ENCODE measurements at regions not wholly inside any gene's neighbourhood (a gene's known extent, or its start where the extent isn't known, plus 50 kb on each side); places are given as distances from the start of the nearest gene placed in this dataset.

DNA sequence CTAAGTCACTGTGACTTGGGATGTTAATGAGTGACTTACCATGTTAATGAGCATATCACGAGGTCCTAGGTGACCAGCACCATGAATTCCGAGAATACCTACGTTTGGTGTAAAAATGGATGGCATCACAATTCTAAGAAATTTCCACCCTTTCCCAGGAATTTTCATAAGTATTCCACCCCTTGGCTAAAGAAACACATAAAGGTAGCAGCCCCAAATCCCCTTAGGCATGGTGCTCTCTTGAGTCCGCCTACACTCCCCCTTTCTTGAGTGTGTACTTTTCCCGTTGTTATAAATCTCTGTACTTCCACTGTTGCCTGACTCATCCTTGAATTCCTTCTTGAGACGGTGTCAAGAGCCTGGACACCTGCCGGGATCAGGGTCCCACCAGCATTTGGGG is 504.0 kb upstream of the RBFOX1 start:
- H4K20me1 ChIP-seq (ENCODE audit: insufficient read depth, low read depth, low read length), result no peaks in the 10 kb centered on the region
- H3K27ac ChIP-seq (ENCODE audit: low read length), result no peak overlapping the region
- DNase-seq, result no peak
- H3K4me1 ChIP-seq (ENCODE audit: low read length), result no peaks in the 10 kb centered on the region
- H3K4me3 ChIP-seq (ENCODE audit: low read length), result no peak overlapping the region
- H3K9ac ChIP-seq (ENCODE audit: low read length), result no peak overlapping the region
- no peak overlapping the region for H2AFZ ChIP-seq (ENCODE audit: low read length)
- H3K4me2 ChIP-seq (ENCODE audit: low read depth, low read length, poor library complexity, severe bottlenecking), result no peak overlapping the region
- no peaks in the 10 kb centered on the region for H3K9me2 ChIP-seq (replicated peaks; ENCODE audit: insufficient read depth, low read length)
- no peaks in the 10 kb centered on the region for H3K79me2 ChIP-seq (ENCODE audit: low read length)
- peaks cover 6% of the 10 kb centered on the region for H3K9me3 ChIP-seq (ENCODE audit: low read length)
- H3K27me3 ChIP-seq (ENCODE audit: low read length), result no peaks in the 10 kb centered on the region
- no peaks in the 10 kb centered on the region for H3K36me3 ChIP-seq (ENCODE audit: insufficient read depth, low read length)

DNA sequence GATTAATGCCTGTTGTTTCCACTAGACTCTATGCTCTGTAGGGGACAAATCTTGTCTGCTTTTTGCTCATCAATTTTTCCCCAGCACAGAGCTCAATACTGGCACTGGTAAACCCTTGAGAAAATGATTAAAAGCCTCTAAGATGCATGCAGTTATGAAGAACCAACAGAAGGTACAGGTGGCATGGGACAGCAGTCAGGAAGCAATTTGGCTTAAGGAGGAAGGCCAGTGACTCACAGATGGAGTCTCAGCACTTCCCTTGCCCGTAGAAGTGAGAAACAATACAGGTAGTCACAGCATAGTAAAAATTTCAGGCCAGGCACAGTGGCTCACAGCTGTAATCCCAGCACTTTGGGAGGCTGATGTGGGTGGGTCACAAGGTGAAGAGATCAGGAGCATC is 504.7 kb upstream of the RBFOX1 start:
- H3K36me3 ChIP-seq (ENCODE audit: insufficient read depth, low read length), result no peaks in the 10 kb centered on the region
- H2AFZ ChIP-seq (ENCODE audit: low read length), result no peak overlapping the region
- no peaks in the 10 kb centered on the region for H4K20me1 ChIP-seq (ENCODE audit: insufficient read depth, low read depth, low read length)
- H3K9ac ChIP-seq (ENCODE audit: low read length), result no peak overlapping the region
- H3K27me3 ChIP-seq (ENCODE audit: low read length), result no peaks in the 10 kb centered on the region
- H3K27ac ChIP-seq (ENCODE audit: low read length), result no peak overlapping the region
- no peak overlapping the region for H3K4me2 ChIP-seq (ENCODE audit: low read depth, low read length, poor library complexity, severe bottlenecking)
- no peaks in the 10 kb centered on the region for H3K4me1 ChIP-seq (ENCODE audit: low read length)
- H3K9me2 ChIP-seq (replicated peaks; ENCODE audit: insufficient read depth, low read length), result no peaks in the 10 kb centered on the region
- H3K9me3 ChIP-seq (ENCODE audit: low read length), result peaks cover 3% of the 10 kb centered on the region
- no peaks in the 10 kb centered on the region for H3K79me2 ChIP-seq (ENCODE audit: low read length)
- no peak overlapping the region for H3K4me3 ChIP-seq (ENCODE audit: low read length)
- DNase-seq, result no peak

DNA sequence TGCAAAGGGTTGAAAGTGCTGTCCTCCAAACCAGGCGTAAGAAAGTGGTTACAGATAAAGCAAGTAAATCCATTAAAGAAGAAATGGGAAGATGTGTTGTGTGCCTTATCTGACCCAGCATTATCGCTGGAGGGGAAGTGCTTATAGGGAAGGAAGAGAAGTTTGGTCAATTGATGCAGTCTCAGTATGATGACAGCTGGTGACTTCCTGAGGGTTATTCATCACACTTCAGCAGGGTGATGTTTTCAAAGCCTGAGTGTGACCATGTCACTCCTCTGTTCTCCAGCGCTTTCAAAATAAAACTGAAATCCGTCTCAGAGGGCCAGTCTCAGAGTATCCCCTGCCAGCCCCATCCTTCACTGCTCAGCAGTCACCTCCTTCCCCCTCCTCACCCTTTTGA is 505.4 kb upstream of the RBFOX1 start:
- DNase-seq, result no peak
- Histone ChIP-seq H2AFZ (ENCODE audit: low read length) (no peak overlapping the region), H3K36me3 (ENCODE audit: insufficient read depth, low read length) (no peaks in the 10 kb centered on the region), H3K9me2 (replicated peaks; ENCODE audit: insufficient read depth, low read length) (no peaks in the 10 kb centered on the region), H3K79me2 (ENCODE audit: low read length) (no peaks in the 10 kb centered on the region), H3K4me2 (ENCODE audit: low read depth, low read length, poor library complexity, severe bottlenecking) (no peak overlapping the region), H3K9me3 (ENCODE audit: low read length) (peaks cover 3% of the 10 kb centered on the region), H3K27ac (ENCODE audit: low read length) (no peak overlapping the region), H3K4me3 (ENCODE audit: low read length) (no peak overlapping the region), H3K9ac (ENCODE audit: low read length) (no peak overlapping the region), H3K27me3 (ENCODE audit: low read length) (no peaks in the 10 kb centered on the region), H4K20me1 (ENCODE audit: insufficient read depth, low read depth, low read length) (no peaks in the 10 kb centered on the region), H3K4me1 (ENCODE audit: low read length) (no peaks in the 10 kb centered on the region)

DNA sequence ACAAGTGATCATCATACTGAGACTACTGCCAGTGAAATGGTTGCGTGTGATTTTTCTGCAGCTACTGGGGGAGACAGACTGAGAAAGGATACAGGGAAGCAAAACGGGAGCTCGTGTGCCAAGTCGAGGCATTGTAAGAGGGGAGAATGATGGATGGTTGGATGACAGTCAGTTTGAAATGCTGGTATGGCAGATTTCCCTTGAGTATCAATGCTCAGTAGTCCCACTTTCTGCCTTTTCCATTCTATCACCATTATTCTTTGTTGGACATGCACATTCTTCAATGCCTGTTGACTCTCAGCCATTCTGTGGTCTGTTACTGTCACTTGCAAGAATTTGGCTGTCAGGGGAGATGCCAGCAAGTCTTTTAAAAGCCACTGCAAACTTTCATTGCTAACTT is 510.6 kb upstream of the RBFOX1 start:
- Histone ChIP-seq H4K20me1 (ENCODE audit: insufficient read depth, low read depth, low read length) (no peaks in the 10 kb centered on the region), H3K27ac (ENCODE audit: low read length) (no peak overlapping the region), H3K4me1 (ENCODE audit: low read length) (no peaks in the 10 kb centered on the region), H3K9ac (ENCODE audit: low read length) (no peak overlapping the region), H3K4me3 (ENCODE audit: low read length) (no peak overlapping the region), H3K9me3 (ENCODE audit: low read length) (peaks cover 11% of the 10 kb centered on the region), H3K79me2 (ENCODE audit: low read length) (no peaks in the 10 kb centered on the region), H3K4me2 (ENCODE audit: low read depth, low read length, poor library complexity, severe bottlenecking) (no peak overlapping the region), H3K36me3 (ENCODE audit: insufficient read depth, low read length) (no peaks in the 10 kb centered on the region), H2AFZ (ENCODE audit: low read length) (no peak overlapping the region), H3K9me2 (replicated peaks; ENCODE audit: insufficient read depth, low read length) (no peaks in the 10 kb centered on the region), H3K27me3 (ENCODE audit: low read length) (no peaks in the 10 kb centered on the region)
- no peak for DNase-seq

DNA sequence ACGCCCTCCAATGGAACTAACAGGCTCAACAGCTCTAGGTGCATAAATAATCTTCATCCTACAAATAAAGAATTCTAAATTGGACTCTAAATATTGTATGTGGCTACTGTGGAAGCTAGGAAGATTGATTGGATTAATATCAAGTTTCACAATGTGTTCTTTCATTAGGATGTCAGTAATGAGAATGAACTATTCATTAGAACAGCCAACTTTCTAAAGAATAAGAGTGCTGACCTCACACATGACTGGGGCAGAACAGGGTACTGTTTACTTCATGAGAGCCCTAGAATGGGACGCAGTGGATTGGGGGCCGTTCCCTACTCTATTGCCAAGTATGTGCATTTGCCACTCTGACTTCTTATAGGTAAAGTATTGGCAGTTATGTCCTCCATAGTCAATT is 528.2 kb upstream of the RBFOX1 start:
- H3K9ac ChIP-seq (ENCODE audit: low read length), result no peak overlapping the region
- H3K36me3 ChIP-seq (ENCODE audit: insufficient read depth, low read length), result no peaks in the 10 kb centered on the region
- no peak for DNase-seq
- no peaks in the 10 kb centered on the region for H3K4me1 ChIP-seq (ENCODE audit: low read length)
- no peak overlapping the region for H2AFZ ChIP-seq (ENCODE audit: low read length)
- no peaks in the 10 kb centered on the region for H4K20me1 ChIP-seq (ENCODE audit: insufficient read depth, low read depth, low read length)
- H3K27ac ChIP-seq (ENCODE audit: low read length), result no peak overlapping the region
- no peaks in the 10 kb centered on the region for H3K9me2 ChIP-seq (replicated peaks; ENCODE audit: insufficient read depth, low read length)
- no peaks in the 10 kb centered on the region for H3K27me3 ChIP-seq (ENCODE audit: low read length)
- no peak overlapping the region for H3K4me3 ChIP-seq (ENCODE audit: low read length)
- H3K9me3 ChIP-seq (ENCODE audit: low read length), result peaks cover 17% of the 10 kb centered on the region
- H3K79me2 ChIP-seq (ENCODE audit: low read length), result no peaks in the 10 kb centered on the region
- no peak overlapping the region for H3K4me2 ChIP-seq (ENCODE audit: low read depth, low read length, poor library complexity, severe bottlenecking)

DNA sequence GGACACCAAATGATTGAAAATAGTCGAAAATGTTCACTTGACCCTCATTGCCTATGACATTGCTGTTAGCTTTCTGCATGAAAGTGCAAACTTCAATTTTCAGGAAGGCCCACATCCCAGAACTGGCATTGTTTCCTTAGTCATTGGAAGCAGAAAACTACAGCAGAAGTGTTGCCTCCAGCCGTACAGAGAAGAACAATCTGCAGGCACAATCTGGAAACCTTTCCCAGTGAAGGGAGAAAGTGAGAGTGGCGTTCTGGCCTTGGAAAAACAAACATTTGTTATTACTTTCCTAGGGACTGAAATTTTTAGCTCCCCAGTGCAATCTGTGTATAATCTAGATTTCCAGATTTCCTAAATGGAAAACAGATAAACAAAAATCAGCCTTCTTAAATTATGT is 529.5 kb upstream of the RBFOX1 start:
- Histone ChIP-seq H2AFZ (ENCODE audit: low read length) (no peak overlapping the region), H3K27ac (ENCODE audit: low read length) (no peak overlapping the region), H3K9me2 (replicated peaks; ENCODE audit: insufficient read depth, low read length) (no peaks in the 10 kb centered on the region), H3K4me2 (ENCODE audit: low read depth, low read length, poor library complexity, severe bottlenecking) (no peak overlapping the region), H3K9me3 (ENCODE audit: low read length) (peaks cover 18% of the 10 kb centered on the region), H3K4me1 (ENCODE audit: low read length) (no peaks in the 10 kb centered on the region), H3K79me2 (ENCODE audit: low read length) (no peaks in the 10 kb centered on the region), H3K27me3 (ENCODE audit: low read length) (no peaks in the 10 kb centered on the region), H3K36me3 (ENCODE audit: insufficient read depth, low read length) (no peaks in the 10 kb centered on the region), H4K20me1 (ENCODE audit: insufficient read depth, low read depth, low read length) (no peaks in the 10 kb centered on the region), H3K9ac (ENCODE audit: low read length) (no peak overlapping the region), H3K4me3 (ENCODE audit: low read length) (no peak overlapping the region)
- DNase-seq, result no peak

DNA sequence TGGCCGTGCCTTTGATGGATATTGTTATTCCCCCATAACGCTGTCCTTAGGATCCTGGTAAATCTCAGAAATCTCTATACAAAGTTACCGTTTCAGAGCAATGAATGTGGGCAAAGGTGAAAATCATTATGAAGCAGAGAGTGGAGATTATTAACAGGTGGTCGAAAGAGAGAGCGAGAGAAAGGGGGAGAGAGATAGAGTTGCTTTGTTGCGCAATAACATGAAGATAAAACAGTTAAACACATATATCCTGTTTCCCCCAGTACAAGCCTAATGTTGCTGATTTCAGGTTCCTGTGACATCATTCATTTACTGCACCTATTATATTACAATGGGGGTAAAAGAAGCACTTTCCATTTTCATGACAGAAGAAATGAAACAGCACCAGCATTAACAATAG is 535.4 kb upstream of the RBFOX1 start:
- no peak for DNase-seq
- H3K79me2 ChIP-seq (ENCODE audit: low read length), result no peaks in the 10 kb centered on the region
- no peaks in the 10 kb centered on the region for H3K27me3 ChIP-seq (ENCODE audit: low read length)
- no peaks in the 10 kb centered on the region for H4K20me1 ChIP-seq (ENCODE audit: insufficient read depth, low read depth, low read length)
- H3K4me2 ChIP-seq (ENCODE audit: low read depth, low read length, poor library complexity, severe bottlenecking), result no peak overlapping the region
- H3K9me3 ChIP-seq (ENCODE audit: low read length), result peaks cover 27% of the 10 kb centered on the region
- no peaks in the 10 kb centered on the region for H3K4me1 ChIP-seq (ENCODE audit: low read length)
- no peak overlapping the region for H3K9ac ChIP-seq (ENCODE audit: low read length)
- H3K9me2 ChIP-seq (replicated peaks; ENCODE audit: insufficient read depth, low read length), result no peaks in the 10 kb centered on the region
- no peak overlapping the region for H3K4me3 ChIP-seq (ENCODE audit: low read length)
- no peak overlapping the region for H2AFZ ChIP-seq (ENCODE audit: low read length)
- H3K36me3 ChIP-seq (ENCODE audit: insufficient read depth, low read length), result no peaks in the 10 kb centered on the region
- no peak overlapping the region for H3K27ac ChIP-seq (ENCODE audit: low read length)

DNA sequence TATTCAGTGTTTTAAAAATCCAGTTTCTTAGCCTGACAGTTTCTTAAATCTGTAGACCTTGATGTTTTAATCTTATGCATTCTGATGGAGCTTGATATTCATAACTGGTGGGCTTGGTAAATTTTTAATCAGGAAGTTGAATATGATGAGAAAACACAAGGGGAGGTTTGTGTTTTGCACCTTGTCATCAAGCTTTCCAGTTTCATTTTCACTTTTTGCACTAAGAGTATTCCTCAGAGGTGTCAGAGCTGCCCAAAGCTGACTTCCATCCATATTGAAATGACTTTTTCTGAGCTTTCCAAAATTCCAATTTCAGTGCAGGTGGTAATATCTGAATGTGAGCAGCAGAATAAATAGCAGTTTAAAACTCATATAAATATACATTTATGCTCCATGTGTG is 555.0 kb upstream of the RBFOX1 start:
- H3K4me2 ChIP-seq (ENCODE audit: low read depth, low read length, poor library complexity, severe bottlenecking), result no peak overlapping the region
- H3K9ac ChIP-seq (ENCODE audit: low read length), result no peak overlapping the region
- peaks cover 19% of the 10 kb centered on the region for H3K9me3 ChIP-seq (ENCODE audit: low read length)
- no peak overlapping the region for H3K4me3 ChIP-seq (ENCODE audit: low read length)
- H2AFZ ChIP-seq (ENCODE audit: low read length), result no peak overlapping the region
- no peaks in the 10 kb centered on the region for H4K20me1 ChIP-seq (ENCODE audit: insufficient read depth, low read depth, low read length)
- H3K4me1 ChIP-seq (ENCODE audit: low read length), result no peaks in the 10 kb centered on the region
- no peak overlapping the region for H3K27ac ChIP-seq (ENCODE audit: low read length)
- H3K9me2 ChIP-seq (replicated peaks; ENCODE audit: insufficient read depth, low read length), result no peaks in the 10 kb centered on the region; the same call in 1 of the 2 replicates
- no peaks in the 10 kb centered on the region for H3K36me3 ChIP-seq (ENCODE audit: insufficient read depth, low read length)
- H3K79me2 ChIP-seq (ENCODE audit: low read length), result no peaks in the 10 kb centered on the region
- no peaks in the 10 kb centered on the region for H3K27me3 ChIP-seq (ENCODE audit: low read length)
- no peak for DNase-seq

DNA sequence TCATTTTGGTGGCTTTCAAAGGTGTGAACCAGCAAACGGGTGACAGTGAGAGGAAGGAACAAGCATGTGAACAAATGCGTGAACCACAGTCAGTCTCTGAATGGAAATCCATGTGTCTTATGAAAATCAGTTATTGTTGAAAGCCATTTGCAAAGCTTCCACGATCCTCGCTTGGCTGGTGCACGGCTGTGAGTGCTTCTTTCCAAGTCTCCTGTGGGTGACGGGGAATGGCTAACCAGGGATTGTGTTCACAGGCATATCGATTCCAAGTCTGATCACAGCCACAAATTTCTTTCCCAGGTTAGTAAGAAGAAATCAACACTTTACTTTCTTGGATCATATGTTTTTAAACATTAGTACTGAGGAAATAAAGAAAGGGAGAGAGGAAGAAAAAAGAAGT is 556.9 kb upstream of the RBFOX1 start:
- Histone ChIP-seq H3K9ac (ENCODE audit: low read length) (no peak overlapping the region), H3K36me3 (ENCODE audit: insufficient read depth, low read length) (no peaks in the 10 kb centered on the region), H3K27me3 (ENCODE audit: low read length) (no peaks in the 10 kb centered on the region), H3K9me3 (ENCODE audit: low read length) (peaks cover 22% of the 10 kb centered on the region), H3K4me2 (ENCODE audit: low read depth, low read length, poor library complexity, severe bottlenecking) (no peak overlapping the region), H3K9me2 (replicated peaks; ENCODE audit: insufficient read depth, low read length) (no peaks in the 10 kb centered on the region; the same call in 1 of the 2 replicates), H3K4me3 (ENCODE audit: low read length) (no peak overlapping the region), H2AFZ (ENCODE audit: low read length) (no peak overlapping the region), H3K79me2 (ENCODE audit: low read length) (no peaks in the 10 kb centered on the region), H4K20me1 (ENCODE audit: insufficient read depth, low read depth, low read length) (no peaks in the 10 kb centered on the region), H3K27ac (ENCODE audit: low read length) (no peak overlapping the region), H3K4me1 (ENCODE audit: low read length) (no peaks in the 10 kb centered on the region)
- DNase-seq, result no peak

Data from Karpas-422 (cell line).